NCI-H1105 treated with DMSO at 0.1 percent for 48 hours (cell line): ENCODE measurements at regions not wholly inside any gene's neighbourhood (a gene's known extent, or its start where the extent isn't known, plus 50 kb on each side); places are given as distances from the start of the nearest gene placed in this dataset.
"Not testable (repeated sequence)": the region's sequence is repeated elsewhere in the genome, so short reads cannot be mapped to it uniquely, and the experiment has no call there.

Source experiments
- DNase-seq: peaks from one replicate; lab custom pipeline; 2025; lab: John Stamatoyannopoulos, UW

DNA sequence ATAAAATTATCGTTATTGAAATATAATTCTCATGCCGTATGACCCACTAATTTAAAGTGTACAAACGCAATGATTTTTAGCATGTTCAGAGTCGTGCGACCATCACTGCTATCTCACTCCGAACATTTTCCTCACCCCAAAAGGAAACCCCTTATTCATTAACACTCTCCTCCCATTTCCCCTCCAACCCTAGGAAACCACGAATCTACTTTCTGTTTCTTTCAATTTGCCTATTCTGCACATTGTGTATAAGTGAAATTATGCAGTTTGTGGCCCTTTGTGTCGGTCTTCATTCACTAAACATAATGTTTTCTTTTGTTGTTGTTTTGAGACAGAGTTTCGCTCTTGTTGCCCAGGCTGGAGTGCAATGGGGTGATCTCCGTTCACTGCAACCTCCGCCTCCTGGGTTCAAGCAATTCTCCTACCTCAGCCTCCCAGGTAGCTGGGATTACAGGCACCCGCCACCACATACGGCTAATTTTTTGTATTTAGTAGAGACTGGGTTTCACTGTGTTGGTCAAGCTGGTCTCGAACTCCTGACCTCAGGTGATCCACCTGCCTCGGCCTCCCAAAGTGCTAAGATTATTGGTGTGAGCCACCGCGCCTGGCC is 99.7 kb upstream of the ZNF217 start:
- DNase-seq, result no peak

DNA sequence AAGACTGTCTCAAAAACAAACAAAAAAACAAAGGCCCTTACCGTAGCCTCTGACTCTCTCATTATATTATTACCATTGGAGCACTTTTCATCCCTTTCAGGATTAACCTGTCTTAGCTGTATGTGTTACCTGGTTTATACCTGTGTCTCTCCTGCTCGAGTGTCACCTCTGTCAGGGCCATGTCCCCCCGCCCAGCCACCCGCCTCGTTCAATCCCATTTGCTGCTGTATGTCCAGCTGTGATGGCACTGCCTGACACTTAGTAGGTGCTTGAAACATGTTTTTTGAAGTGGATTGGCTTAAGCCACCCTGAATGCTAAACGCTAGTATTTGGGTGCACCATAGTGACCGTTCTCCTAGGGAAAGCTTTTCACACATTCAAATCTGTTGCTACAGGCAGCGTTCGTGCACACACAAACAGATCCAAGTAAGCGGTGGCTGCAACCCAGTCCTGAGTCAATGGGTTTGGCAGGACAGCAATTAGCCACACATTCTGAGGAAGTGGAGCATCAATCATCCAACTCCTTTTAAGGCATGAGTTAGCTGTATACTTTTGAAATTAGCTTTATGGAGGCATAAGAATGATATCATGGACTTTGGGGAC is 98.9 kb upstream of the ZNF217 start:
- DNase-seq, result no peak

DNA sequence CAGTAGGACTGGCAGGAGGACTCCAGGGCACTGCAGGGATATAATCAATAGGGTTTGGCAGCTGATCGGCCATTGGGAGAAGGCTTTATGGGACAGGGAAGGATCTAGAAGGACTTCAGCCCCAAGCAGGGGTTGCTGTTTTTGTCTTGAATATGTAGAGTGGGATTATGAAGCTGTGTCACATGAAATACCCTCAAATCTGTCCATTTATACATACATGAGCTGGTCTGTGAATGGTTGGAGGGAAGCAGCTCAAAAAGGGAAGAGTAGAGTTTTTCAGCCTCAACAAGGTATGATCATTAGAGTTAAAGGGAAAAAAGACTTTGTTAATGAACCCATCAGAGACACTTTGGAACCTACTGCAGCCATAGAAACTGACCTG is 98.2 kb upstream of the ZNF217 start:
- DNase-seq, result no peak

DNA sequence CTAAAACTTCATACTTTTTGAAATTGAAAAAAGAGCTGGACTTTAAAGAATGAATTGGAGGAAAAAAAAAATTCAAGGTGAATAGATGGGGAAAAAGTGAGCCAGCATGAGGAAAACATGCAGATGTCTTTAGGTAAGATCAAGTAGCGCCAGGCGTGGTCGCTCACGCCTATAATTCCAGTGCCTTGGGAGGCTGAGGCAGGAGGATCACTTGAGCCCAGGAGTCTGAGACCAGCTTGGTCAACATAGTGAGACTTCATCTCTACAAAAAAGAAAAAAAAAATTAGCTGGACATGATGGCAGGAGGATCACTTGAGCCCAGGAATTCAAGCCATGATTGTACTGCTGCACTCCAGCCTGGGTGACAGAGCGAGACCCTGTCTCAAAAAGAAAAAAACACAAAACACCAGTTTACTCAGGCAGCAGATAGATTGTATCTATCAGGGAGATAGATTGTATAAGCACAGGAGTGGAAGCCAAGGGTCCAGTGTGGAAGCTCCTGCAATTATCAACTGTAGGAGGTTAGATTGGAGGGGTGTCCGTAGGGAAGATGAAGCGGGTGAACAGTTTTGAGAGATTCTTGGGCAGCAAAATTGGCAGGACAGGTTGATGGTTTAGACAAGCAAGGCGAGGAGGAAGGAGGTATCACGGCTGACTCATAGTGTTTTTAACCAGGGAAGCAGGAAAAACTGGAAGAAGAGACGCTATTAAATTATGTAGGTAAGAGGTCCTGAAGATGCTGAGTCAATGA is 97.6 kb upstream of the ZNF217 start:
- DNase-seq, result no peak

DNA sequence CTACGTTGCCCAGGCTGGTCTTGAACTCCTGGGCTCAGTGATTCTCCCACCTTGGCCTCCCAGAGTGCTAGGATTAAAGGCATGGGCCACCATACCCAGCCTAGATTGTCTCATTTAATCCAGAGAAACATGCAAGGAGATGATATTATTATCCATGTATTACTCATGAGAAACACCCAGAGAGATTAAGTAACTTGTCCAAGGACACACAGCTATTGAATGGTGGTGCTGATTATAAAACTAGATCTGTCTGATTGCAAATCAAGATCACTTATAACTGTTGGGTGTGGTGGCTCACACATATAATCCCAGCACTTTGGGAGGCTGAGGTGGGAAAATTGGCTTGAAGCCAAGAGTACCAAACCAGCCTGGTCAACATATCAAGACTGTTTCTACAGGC is 94.4 kb upstream of the ZNF217 start:
- no peak for DNase-seq

DNA sequence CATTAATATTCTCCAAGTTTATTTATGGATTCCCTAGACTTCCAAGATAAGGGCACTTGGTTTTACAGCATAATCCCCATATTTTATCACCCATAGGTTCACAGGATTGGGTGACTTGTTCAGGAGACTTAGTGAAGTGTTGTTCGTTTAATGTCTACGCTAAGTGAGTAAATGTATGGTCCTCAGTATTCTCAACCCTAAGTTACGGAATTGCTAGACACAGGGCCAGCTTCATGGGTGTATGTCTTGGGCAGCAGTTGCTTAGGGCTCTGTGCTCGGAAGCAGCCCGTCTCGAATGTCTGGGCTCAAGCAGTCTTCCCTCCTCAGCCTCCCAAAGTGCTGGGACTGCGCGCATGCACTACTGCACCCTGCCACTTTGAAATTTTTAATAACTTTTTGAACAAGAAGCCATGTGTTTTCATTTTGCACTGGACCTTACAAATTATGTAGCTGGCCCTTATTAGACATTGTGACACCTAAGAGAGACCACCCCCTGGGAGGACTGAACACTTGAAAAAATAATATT is 91.5 kb upstream of the ZNF217 start:
- DNase-seq, result no peak

DNA sequence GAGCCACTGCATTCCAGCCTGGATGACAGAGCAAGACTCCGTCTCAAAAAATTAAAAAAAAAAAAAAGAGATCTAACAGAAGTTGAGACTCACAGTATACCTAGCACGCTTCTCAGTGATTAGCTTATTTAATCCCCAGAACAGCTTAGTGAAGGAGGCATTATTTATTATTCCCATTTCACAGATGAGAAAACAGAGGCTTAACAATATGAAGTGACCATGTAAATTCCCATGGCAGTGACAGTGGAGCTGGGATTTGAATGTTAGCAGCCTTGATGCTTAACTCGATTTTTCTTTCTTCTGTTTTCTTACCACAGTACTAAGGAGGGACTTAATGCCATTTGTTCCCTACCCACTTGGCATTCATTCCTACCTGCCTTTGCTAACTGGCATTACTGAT is 89.9 kb upstream of the ZNF217 start:
- DNase-seq, result no peak

DNA sequence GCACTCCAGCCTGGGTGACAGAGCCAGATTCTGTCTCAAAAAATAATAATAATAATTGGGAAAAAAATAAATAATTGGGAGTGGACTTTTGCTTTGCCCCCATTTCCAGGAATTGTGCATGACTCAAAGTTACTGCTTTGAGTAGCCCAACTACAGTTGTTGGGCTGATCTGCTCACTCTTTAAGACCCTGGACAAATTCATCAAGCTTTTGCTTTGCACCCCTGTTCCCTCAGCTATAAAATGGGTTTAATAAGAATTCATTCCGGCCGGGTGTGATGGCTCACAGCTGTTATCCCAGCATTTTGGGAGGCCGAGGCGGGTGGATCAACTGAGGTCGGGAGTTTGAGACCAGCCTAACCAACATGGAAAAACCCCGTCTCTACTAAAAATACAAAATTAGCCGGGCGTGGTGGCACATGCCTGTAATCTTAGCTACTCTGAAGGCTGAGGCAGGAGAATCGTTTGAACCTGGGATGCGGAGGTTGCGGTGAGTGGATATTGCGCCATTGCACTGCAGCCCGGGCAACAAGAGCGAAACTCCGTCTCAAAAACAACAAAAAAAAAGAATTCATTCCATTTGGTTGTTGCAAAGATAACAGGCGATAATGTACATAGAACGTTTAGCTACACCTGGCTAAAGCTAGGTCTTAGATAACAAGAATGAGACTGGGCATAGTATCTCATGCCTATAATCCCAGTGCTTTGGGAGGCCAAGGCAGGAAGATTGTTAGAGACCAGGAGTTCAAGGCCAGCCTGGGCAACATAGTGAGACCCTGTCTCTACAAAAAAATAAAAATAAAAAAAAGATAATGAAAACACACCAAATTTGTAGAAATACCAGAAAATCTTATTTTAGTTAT is 87.9 kb upstream of the ZNF217 start:
- DNase-seq, result no peak

DNA sequence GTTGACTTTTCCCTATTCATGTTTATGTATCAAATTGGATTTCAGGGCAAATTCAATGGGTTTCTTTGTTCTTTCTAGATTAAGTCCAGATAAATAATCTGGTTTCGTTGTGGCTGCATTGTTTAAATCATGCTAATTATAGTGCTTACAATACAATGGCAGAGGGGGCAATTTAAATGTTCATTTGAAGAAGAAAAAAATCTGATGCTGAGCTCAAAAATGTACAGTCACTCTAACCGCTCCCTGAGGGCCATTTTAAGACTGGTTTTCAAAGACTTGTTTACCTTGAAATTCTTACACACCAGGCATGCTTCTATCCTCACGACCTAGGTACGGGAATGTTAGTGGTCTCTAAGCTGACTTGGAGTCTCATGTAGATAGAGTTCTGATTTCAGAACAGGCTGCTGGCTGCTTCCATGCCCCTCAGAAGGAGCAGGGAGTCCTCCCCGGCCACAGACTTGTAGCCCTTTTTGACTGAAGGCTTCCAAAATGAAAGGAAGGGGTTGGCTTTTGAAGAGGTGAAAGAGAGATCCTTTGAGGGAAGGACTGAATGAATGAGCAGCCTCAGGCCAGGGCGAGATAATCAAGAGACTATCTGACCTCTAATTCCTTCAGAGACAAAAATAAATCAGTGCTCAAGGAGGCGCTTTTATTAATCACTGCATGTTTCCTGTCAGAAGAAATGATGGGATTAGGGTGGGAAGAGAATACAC is 86.1 kb upstream of the ZNF217 start:
- peak; percentile 14 for DNase-seq

DNA sequence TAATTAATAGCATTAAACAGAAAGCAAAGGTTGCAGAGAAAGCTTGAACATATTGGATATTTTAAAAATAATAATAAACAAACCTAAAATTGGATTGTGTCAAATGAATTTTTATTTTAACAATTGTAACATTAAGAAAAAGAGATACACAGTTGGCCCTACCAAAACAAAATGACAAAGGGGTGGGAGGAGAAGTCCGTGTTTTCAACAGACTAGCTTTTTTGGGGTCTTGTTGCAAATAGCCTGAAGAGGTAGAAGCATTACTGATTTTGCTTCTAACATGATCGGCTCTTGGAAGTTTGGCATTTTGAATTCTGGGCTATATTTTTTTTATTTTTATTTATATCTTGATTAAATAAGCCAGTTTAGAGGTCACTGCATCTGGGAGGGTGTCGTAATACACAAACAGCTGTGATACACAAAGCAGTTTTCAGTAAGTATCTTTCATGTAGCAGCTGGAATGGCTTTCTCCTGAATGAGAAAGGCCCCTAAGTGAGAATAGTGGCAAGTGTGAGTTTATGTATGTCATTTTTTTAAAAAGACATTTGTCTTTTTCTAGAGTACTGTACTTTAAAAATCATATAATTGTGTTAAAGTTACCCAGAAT is 85.5 kb upstream of the ZNF217 start:
- no peak for DNase-seq

DNA sequence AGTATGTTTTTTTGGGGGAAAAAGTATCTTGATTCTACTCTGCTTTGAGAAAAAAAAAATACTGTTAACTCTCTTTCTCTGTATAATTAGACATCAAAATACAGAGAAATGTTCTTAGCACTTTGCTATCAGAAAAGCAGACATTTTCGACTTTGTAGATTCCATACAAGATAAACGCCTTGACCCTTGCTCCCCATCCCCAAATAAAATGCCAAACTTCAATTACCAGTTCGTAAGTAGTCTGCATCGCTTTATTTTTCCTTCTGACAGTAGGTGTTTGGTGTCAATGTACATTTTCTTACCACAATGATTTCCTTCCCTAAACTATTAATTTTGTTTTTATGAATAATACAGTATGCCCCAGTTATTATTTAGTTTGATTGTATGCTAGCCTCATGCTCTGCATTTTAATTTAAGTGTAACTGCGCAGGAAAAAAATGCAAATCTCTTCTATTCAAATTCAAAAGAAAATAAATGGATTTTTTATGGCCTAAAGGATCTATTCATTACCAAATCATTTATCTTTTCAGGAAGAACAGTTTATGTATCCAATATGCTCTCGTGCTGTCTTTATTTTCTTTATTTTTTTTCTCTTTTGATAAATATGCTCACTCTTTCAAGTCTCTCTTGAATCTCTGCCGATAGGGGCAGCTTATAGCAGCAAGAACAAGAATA is 84.8 kb upstream of the ZNF217 start:
- DNase-seq, result no peak

DNA sequence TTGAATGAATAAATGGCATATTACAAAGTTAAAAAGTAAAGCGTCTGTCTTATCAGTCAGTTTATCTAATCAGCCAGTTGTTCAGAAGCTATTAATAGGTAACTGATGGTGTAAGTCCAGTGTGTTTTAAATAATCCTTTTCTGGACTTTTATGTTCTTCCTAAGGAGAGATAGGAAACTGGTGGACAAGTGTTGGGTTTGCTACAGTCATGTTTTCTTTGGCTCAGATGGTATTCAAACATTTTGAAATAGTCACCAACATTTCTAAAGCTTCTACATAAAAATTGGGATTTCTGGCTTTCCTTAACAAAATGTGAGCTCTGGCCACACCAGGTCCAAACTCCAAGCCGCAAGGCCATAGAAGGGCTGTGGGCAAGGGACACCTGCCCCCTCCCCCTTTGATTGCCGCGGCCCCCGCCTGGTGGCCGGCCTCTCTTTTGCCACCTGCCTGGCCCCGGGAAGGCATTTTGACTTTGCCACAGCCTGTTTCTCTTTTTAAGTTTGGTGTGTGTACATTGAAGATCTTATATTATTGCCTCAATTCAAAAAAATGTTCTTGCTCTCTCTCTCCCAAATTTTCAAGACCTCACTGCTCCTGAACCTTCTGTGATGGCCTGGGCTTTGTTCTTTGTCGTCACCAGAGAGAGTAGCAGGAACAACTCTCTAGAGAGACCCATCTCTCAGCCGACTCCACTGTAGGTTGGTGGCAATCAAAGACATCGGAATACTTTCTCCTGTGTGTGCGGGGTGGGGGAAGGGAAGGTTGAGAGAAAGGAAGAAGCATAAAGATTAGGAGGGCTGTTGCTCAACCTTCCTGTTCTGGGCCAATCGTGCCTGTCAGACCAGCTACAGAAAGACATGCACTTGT is 84.0 kb upstream of the ZNF217 start:
- no peak for DNase-seq

DNA sequence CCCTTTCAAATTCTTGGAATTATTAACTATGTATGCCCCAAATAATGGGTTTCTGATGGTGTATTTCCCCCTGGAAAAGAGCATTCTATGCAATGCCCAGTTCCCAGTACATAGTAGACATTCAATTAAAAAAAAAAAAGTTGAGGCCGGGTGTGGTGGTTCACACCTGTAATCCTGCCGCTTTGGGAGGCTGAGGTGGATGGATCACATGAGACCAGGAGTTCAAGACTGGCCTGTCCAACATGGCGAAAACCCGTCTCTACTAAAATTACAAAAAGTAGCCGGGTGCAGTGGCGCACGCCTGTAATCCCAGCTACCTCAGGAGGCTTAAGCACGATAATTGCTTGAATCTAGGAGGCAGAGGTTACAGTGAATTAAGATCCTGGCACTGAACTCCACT is 83.3 kb upstream of the ZNF217 start:
- DNase-seq, result no peak

DNA sequence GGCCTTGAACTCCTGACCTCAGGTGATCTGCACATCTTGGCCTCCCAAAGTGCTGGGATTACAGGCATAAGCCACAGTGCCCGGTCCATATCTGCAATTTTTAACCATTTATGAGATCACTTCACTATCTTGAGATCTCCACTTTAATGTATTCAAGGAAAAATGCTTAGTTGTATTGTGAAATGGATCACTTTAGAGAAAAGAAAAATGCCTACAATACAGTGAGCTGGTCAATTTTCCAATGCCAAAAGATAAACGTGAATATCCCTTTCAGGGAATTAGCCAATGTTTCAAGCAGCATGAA is 82.8 kb upstream of the ZNF217 start:
- DNase-seq, result no peak

DNA sequence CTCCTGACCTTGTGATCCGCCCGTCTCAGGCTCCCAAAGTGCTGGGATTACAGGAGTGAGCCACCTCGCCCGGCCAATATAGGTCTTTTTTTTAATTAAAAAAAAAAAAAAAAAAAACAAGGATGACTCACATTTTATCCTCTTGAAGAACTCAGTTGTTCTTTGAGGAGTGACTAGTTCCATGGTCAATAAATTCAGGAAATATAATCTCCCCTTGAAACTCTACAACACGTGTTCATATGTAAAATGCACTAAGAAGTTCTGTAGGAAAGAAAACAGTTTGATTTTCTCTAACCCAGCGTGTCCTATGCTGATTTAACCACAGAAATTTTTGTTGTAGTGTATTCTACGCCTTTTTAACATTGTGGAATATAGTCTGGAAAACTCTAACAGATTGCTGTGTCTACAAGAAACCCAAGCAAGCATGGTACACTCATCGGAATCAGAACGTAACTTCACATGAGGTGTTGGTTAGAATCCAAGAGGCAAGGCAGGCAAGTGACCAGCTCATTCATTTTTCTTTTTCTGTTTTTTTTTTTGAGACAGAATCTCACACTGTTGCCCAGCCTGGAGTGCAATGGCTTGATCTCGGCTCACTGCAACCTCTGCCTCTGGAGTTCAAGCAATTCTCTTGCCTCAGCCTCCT is 79.0 kb upstream of the ZNF217 start:
- DNase-seq, result no peak

DNA sequence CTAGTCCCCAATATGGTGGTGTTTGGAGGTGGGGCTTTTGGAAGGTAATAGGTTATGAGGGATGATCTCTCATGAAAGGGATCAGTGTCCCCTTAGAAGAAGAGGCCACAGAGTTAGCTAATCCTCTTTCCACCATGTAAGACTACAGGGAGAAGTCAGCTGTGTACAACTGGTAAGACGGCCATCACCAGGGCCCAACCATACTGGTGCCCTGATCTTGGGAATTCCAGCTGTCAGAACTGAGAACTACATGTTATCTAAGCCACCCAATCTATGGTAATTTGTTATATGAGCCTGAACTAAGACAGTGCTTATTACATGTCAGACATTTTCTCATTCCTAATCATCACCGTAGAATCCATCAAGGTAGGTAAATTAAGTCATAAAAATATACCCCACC is 77.7 kb upstream of the ZNF217 start:
- DNase-seq, result no peak

DNA sequence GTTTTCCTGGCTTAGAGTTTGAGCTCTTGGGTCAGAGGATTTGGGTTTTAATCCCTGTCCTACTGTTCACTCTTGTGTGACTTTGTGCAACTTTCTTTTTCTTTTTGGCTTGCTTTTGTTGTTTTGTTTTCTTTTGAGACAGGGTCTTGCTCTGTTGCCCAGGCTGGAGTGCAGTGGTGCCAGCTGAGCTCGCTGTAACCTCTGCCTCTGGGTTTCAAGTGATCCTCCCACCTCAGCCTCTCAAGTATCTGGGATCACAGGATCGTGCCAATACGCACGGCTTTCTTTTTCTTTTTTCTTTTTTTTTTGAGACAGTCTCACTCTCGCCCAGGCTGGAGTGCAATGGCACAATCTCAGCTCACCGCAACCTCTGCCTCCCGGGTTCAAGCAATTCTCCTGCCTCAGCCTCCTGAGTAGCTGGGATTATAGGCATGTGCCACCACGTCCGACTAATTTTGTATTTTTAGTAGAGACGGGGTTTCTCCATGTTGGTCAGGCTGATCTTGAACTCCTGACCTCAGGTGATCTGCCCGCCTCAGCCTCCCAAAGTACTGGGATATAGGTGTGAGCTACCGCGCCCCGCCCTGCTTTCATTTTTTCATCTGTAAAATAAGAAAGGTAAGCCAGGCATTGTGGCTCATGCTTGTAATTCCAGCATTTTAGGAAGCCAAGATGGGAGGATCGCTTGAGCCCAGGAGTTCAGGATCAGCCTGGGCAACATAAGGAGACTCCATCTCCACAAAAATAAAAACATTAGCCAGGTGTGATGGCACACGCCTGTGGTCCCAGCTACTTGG is 76.1 kb upstream of the ZNF217 start:
- not testable (repeated sequence) for DNase-seq

DNA sequence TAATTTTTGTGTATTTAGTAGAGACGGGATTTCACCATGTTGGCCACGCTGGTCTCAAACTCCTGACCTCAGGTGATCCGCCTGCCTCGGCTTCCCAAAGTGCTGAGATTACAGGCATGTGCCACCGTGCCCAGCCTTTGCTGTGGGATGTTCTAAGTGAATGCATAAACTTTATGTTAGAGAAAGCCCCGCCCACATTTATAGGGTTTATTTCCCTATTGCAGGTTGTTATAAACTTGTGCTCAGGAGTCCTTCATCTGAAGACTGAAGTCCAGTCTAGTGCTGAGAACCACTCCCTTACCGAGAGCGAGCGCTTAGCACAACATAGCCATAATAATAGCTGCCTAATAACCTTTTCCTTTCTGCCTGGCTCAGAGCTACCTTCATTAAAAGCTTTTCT is 75.4 kb upstream of the ZNF217 start:
- DNase-seq, result no peak

DNA sequence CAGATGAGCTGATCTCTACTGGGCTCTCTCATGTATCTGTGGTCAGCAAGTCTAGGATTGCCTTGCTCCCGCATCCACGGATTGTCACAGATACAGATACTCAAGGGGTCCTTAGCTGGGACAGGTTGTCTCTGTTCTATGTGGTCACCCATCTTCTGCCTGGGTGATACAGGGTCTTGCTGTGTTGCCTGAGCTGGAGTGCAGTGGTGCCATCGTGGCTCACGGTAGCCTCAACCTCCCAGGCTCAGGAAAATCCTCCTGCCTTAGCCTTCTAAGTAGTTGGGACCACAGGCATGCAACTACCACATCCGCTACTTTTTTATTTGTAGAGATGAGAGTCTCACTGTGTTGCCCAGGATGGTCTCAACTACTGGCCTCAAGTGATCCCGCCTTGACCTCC is 72.5 kb upstream of the ZNF217 start:
- no peak for DNase-seq
